ENCODE measurements at regions not wholly inside any gene's neighbourhood (a gene's known extent, or its start where the extent isn't known, plus 50 kb on each side); places are given as distances from the start of the nearest gene placed in this dataset.

GRCh38 chr11:135046556-135046955 is 634.5 kb upstream of the B3GAT1 start:
- TF ChIP-seq BRCA1 (IDR thresholded peaks at IDR 0.05): no peak
- TF ChIP-seq BRCA1 (CRISPR knock-in tag; IDR thresholded peaks at IDR 0.05): no peak
- TF ChIP-seq BRD9 (IDR thresholded peaks at IDR 0.05; ENCODE audit: low read depth, partially characterized antibody): no peak
- no peak for TF ChIP-seq ZNF197 (CRISPR knock-in tag; IDR thresholded peaks at IDR 0.05; ENCODE audit: low read depth)
- TF ChIP-seq MTA3 (IDR thresholded peaks at IDR 0.05; ENCODE audit: borderline replicate concordance): no peak
